Epithelial cell of esophagus (primary cell): ENCODE measurements at regions not wholly inside any gene's neighbourhood (a gene's known extent, or its start where the extent isn't known, plus 50 kb on each side); places are given as distances from the start of the nearest gene placed in this dataset.
"Not testable (repeated sequence)": the region's sequence is repeated elsewhere in the genome, so short reads cannot be mapped to it uniquely, and the experiment has no call there.

Source experiments
- DNase-seq: peaks from one replicate; pipeline ENCODE4 v3.0.0; 2010; ENCODE audit warnings: low read depth
- H3K4me3 ChIP-seq: 2 replicates; pipeline ENCODE4 v1.5.1; 2011; ENCODE audit warnings: mild to moderate bottlenecking, low read length, control low read depth
- CTCF ChIP-seq: IDR thresholded peaks from 2 replicates; pipeline ENCODE4 v1.5.1; 2011; ENCODE audit warnings: low read depth, mild to moderate bottlenecking, low read length, control low read depth, inconsistent platforms; ENCODE audit not compliant: insufficient read depth; ENCODE audit errors: missing control alignments

- DNase-seq, result no peak
- no peak overlapping the region for H3K4me3 ChIP-seq
- no peak for TF ChIP-seq CTCF
Measured at GRCh38 chr11:134658481-134659225, 246.6 kb upstream of the B3GAT1 start.

- DNase-seq, result no peak
- TF ChIP-seq CTCF, result no peak
- no peak overlapping the region for H3K4me3 ChIP-seq
Measured at GRCh38 chr11:134657631-134658030, 245.6 kb upstream of the B3GAT1 start.

- H3K4me3 ChIP-seq, result no peak overlapping the region
- TF ChIP-seq CTCF, result no peak
- DNase-seq, result no peak
Measured at GRCh38 chr11:134656861-134657540, 245.0 kb upstream of the B3GAT1 start.

- not testable (repeated sequence) for DNase-seq
Measured at GRCh38 chr11:134656086-134656840, 244.2 kb upstream of the B3GAT1 start.

GRCh38 chr11:134655189-134655989, 243.3 kb upstream of the B3GAT1 start:
- TF ChIP-seq CTCF, result no peak
- H3K4me3 ChIP-seq, result no peak overlapping the region
- DNase-seq, result no peak

More at GRCh38 chr11:134656086-134656840, 244.2 kb upstream of the B3GAT1 start:
- H3K4me3 ChIP-seq, result not testable (repeated sequence)

GRCh38 chr11:134654161-134654915, 242.3 kb upstream of the B3GAT1 start:
- no peak for DNase-seq

More at GRCh38 chr11:134654161-134654915, 242.3 kb upstream of the B3GAT1 start:
- no peak overlapping the region for H3K4me3 ChIP-seq
- no peak for TF ChIP-seq CTCF
